T-helper 1 cell treated with Interleukin-12 subunit alpha and Interleukin-12 subunit beta and Interleukin-4 antibody, amounts not matched to agents 30 μg/mL and 1 μg/mL, for 36 hours (primary cell): ENCODE measurements at regions not wholly inside any gene's neighbourhood (a gene's known extent, or its start where the extent isn't known, plus 50 kb on each side); places are given as distances from the start of the nearest gene placed in this dataset.

ENCODE experiments used
- H3K27ac Mint-ChIP-seq: one replicate; pipeline ENCODE4 v1.8.0; 2021; ENCODE audit warnings: mild to moderate bottlenecking, mixed read lengths
- H3K27me3 Mint-ChIP-seq: one replicate; pipeline ENCODE4 v1.8.0; 2021; ENCODE audit warnings: low read depth, mixed read lengths
- H3K36me3 Mint-ChIP-seq: one replicate; pipeline ENCODE4 v1.8.0; 2021; ENCODE audit warnings: low read depth, mixed read lengths
- H3K4me1 Mint-ChIP-seq: one replicate; pipeline ENCODE4 v1.8.0; 2021; ENCODE audit warnings: low read depth, mixed read lengths
- H3K4me3 Mint-ChIP-seq: one replicate; pipeline ENCODE4 v1.8.0; 2021; ENCODE audit warnings: mild to moderate bottlenecking, moderate library complexity, mixed read lengths
- H3K9me3 Mint-ChIP-seq: one replicate; pipeline ENCODE4 v1.8.0; 2021; ENCODE audit warnings: mixed read lengths

GRCh38 chr5:168027007-168027406 is 264.4 kb upstream of the WWC1 start:
- Mint-ChIP-seq H3K36me3 (no peaks in the 10 kb centered on the region), H3K27ac (no peak overlapping the region), H3K9me3 (no peaks in the 10 kb centered on the region), H3K4me1 (no peaks in the 10 kb centered on the region), H3K4me3 (no peak overlapping the region), H3K27me3 (no peaks in the 10 kb centered on the region)

- Mint-ChIP-seq H3K4me3 (no peak overlapping the region), H3K27me3 (no peaks in the 10 kb centered on the region), H3K9me3 (no peaks in the 10 kb centered on the region), H3K36me3 (no peaks in the 10 kb centered on the region), H3K27ac (no peak overlapping the region), H3K4me1 (no peaks in the 10 kb centered on the region)
Measured at GRCh38 chr5:168030912-168031311, 260.5 kb upstream of the WWC1 start.

- no peak overlapping the region for H3K27ac Mint-ChIP-seq
- no peaks in the 10 kb centered on the region for H3K36me3 Mint-ChIP-seq
- H3K9me3 Mint-ChIP-seq, result no peaks in the 10 kb centered on the region
- no peaks in the 10 kb centered on the region for H3K4me1 Mint-ChIP-seq
- H3K4me3 Mint-ChIP-seq, result no peak overlapping the region
- no peaks in the 10 kb centered on the region for H3K27me3 Mint-ChIP-seq
Measured at GRCh38 chr5:168031614-168032013, 259.8 kb upstream of the WWC1 start.

GRCh38 chr5:168039039-168039438 is 252.4 kb upstream of the WWC1 start:
- H3K9me3 Mint-ChIP-seq, result no peaks in the 10 kb centered on the region
- no peak overlapping the region for H3K4me3 Mint-ChIP-seq
- H3K4me1 Mint-ChIP-seq, result no peaks in the 10 kb centered on the region
- no peak overlapping the region for H3K27ac Mint-ChIP-seq
- no peaks in the 10 kb centered on the region for H3K36me3 Mint-ChIP-seq
- H3K27me3 Mint-ChIP-seq, result no peaks in the 10 kb centered on the region

GRCh38 chr5:168039566-168040248 is 251.7 kb upstream of the WWC1 start:
- Mint-ChIP-seq H3K27ac (no peak overlapping the region), H3K27me3 (no peaks in the 10 kb centered on the region), H3K4me1 (no peaks in the 10 kb centered on the region), H3K36me3 (no peaks in the 10 kb centered on the region), H3K4me3 (no peak overlapping the region), H3K9me3 (no peaks in the 10 kb centered on the region)

DNA sequence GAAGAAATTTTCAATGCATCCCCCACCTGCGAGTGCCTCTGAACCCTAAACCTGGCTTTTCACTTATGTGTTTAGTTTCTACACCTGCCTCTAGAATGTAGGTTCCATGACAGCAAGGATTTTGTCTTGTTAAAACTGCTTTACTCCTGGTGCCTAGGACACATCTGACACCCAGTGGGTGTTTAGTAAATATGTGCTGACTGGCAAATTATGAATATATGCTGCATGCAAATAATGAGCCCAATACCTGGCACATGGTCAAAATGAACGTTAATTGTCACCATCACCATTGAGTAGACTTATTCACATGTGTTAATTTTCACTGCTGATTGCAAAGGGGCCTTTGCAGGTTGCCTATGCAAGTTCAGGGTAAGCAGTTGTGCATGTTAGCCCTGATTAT is 249.9 kb upstream of the WWC1 start:
- H3K27ac Mint-ChIP-seq, result no peak overlapping the region
- H3K36me3 Mint-ChIP-seq, result no peaks in the 10 kb centered on the region
- H3K27me3 Mint-ChIP-seq, result no peaks in the 10 kb centered on the region
- H3K4me3 Mint-ChIP-seq, result no peak overlapping the region
- H3K4me1 Mint-ChIP-seq, result no peaks in the 10 kb centered on the region
- no peaks in the 10 kb centered on the region for H3K9me3 Mint-ChIP-seq

- Mint-ChIP-seq H3K4me3 (no peak overlapping the region), H3K27ac (no peak overlapping the region), H3K9me3 (no peaks in the 10 kb centered on the region), H3K27me3 (no peaks in the 10 kb centered on the region), H3K36me3 (no peaks in the 10 kb centered on the region), H3K4me1 (no peaks in the 10 kb centered on the region)
Measured at GRCh38 chr5:168042284-168043068, 249.0 kb upstream of the WWC1 start.

- no peak overlapping the region for H3K27ac Mint-ChIP-seq
- no peak overlapping the region for H3K4me3 Mint-ChIP-seq
- no peaks in the 10 kb centered on the region for H3K4me1 Mint-ChIP-seq
- H3K9me3 Mint-ChIP-seq, result no peaks in the 10 kb centered on the region
- no peaks in the 10 kb centered on the region for H3K36me3 Mint-ChIP-seq
- H3K27me3 Mint-ChIP-seq, result no peaks in the 10 kb centered on the region
Measured at GRCh38 chr5:168046163-168046562, 245.3 kb upstream of the WWC1 start.

- H3K4me1 Mint-ChIP-seq, result no peaks in the 10 kb centered on the region
- H3K27ac Mint-ChIP-seq, result no peak overlapping the region
- no peaks in the 10 kb centered on the region for H3K9me3 Mint-ChIP-seq
- no peaks in the 10 kb centered on the region for H3K27me3 Mint-ChIP-seq
- no peak overlapping the region for H3K4me3 Mint-ChIP-seq
- no peaks in the 10 kb centered on the region for H3K36me3 Mint-ChIP-seq
Measured at GRCh38 chr5:168047043-168047668, 244.3 kb upstream of the WWC1 start.

DNA sequence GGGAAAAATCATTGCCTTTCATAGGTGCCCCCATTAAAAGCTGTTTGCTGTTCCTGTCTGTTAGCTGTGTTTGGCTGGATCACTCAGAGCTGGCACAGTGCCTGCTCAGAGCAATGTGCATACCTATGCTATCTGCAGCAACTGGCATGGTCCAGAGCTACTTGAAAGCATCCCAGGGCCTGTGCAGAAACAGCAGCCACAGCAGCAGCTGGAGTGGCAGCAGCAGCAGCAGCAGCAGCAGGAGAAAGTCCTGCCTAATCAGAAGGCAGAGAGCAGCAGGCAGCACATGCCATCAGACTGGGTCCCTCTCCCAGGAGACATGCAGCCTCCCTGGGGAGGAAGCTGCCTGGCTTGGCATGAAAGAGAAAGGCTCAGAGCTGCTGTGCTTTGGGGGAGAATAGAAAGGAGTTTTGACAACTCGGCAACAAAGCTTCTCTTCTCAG is 243.8 kb upstream of the WWC1 start:
- H3K9me3 Mint-ChIP-seq, result no peaks in the 10 kb centered on the region
- no peak overlapping the region for H3K4me3 Mint-ChIP-seq
- no peaks in the 10 kb centered on the region for H3K4me1 Mint-ChIP-seq
- no peaks in the 10 kb centered on the region for H3K27me3 Mint-ChIP-seq
- H3K27ac Mint-ChIP-seq, result no peak overlapping the region
- H3K36me3 Mint-ChIP-seq, result no peaks in the 10 kb centered on the region

DNA sequence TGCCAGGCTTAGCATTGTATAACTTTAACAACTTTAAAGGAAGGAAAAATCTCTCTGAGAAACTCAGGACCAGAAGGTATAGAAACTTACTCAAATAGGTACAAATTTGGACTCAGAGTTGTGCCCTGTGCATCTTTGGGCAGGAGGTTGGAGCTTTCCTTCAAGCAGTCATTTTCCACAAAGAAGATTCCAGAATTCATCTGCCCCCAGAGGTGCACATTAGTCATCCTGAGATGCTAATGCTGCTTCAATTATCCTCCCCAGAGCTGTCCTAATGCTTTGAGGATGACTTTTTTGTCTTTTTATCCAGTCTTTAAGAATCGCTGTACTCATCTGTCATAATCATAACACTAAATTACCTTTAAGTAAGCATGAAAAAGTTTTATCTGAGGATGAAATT is 243.0 kb upstream of the WWC1 start:
- H3K4me1 Mint-ChIP-seq, result no peaks in the 10 kb centered on the region
- H3K27me3 Mint-ChIP-seq, result no peaks in the 10 kb centered on the region
- H3K27ac Mint-ChIP-seq, result no peak overlapping the region
- no peaks in the 10 kb centered on the region for H3K36me3 Mint-ChIP-seq
- H3K9me3 Mint-ChIP-seq, result no peaks in the 10 kb centered on the region
- no peak overlapping the region for H3K4me3 Mint-ChIP-seq

DNA sequence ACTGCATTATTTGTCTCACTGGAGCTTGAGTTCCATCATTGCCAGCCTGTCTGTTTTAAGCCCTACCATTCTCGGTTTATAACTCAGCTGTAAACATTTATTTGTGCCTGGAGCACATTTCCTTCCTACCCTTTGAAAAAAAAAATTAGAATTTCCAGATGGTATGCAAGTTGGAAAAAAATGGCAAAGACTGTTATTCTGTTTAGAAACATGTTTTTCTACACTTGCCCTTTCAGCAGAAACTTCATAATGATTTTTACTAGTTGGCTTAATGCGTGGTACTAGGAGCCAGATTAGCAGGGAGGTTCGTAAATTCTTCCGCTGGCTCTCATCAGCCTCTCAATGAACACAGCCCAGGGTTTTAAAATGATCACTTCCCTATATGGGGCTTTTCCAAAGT is 238.8 kb upstream of the WWC1 start:
- peaks cover under 1% of the 10 kb centered on the region for H3K9me3 Mint-ChIP-seq
- H3K4me1 Mint-ChIP-seq, result no peaks in the 10 kb centered on the region
- no peaks in the 10 kb centered on the region for H3K27me3 Mint-ChIP-seq
- H3K36me3 Mint-ChIP-seq, result no peaks in the 10 kb centered on the region
- no peak overlapping the region for H3K4me3 Mint-ChIP-seq
- H3K27ac Mint-ChIP-seq, result no peak overlapping the region

GRCh38 chr5:168054091-168054490 is 237.4 kb upstream of the WWC1 start:
- H3K9me3 Mint-ChIP-seq, result peaks cover 3% of the 10 kb centered on the region
- H3K27me3 Mint-ChIP-seq, result no peaks in the 10 kb centered on the region
- no peak overlapping the region for H3K4me3 Mint-ChIP-seq
- H3K36me3 Mint-ChIP-seq, result no peaks in the 10 kb centered on the region
- no peak overlapping the region for H3K27ac Mint-ChIP-seq
- no peaks in the 10 kb centered on the region for H3K4me1 Mint-ChIP-seq

DNA sequence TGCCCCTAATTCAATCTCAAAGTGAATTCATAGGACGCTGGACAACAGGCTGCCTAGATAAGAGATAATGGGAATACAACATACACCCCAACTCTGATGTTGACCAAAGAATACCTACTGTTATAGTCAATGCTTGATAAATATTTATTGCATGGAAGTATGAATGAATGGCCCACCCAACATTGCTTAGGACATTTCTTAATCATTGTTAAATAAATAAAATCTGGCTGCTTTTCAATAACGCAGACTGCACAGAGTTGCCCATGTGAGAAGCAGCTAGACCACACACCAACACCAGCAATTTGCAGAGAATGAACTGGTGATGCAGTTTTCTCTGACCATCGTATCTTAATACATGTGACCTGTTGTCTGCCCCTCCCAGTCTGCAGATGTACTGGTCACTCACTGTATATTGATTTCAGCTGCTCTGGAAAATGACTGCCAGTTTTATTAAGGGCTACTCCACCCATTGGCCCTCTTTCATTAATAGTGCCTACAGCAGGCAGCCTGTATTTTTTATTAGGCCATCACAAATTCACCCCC is 236.2 kb upstream of the WWC1 start:
- Mint-ChIP-seq H3K27ac (no peak overlapping the region), H3K36me3 (no peaks in the 10 kb centered on the region), H3K4me3 (no peak overlapping the region), H3K9me3 (peaks cover 3% of the 10 kb centered on the region), H3K4me1 (no peaks in the 10 kb centered on the region), H3K27me3 (no peaks in the 10 kb centered on the region)

DNA sequence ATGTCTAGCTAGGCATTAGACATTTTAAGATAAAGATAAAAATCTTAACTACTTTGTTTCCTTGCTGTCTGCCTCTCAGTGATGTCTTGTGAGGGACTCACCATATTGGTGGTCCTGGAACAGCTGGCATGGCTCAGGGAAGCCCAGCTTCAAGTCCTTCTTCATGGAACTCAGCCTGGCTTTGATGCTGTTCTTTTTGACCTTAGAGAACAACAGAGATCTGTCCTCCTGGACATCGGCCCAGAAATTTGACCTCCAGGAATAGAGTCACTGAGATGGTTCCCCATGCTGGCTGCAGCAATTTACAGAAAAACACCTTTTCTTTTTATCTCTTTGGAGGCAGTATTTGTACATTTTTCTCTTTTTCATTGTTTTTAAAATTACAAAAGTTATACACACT is 235.5 kb upstream of the WWC1 start:
- H3K36me3 Mint-ChIP-seq, result no peaks in the 10 kb centered on the region
- no peak overlapping the region for H3K4me3 Mint-ChIP-seq
- H3K27ac Mint-ChIP-seq, result no peak overlapping the region
- H3K4me1 Mint-ChIP-seq, result no peaks in the 10 kb centered on the region
- no peaks in the 10 kb centered on the region for H3K27me3 Mint-ChIP-seq
- H3K9me3 Mint-ChIP-seq, result peaks cover 3% of the 10 kb centered on the region
